WTC11 (cell line): ENCODE measurements at regions not wholly inside any gene's neighbourhood (a gene's known extent, or its start where the extent isn't known, plus 50 kb on each side); places are given as distances from the start of the nearest gene placed in this dataset.

Experiments used
- ATAC-seq: fragments of 200-7000 bp; cut with Tn5 transposase; 2 replicates; pipeline ENCODE4 v1.10.0; 2021; ENCODE audit warnings: mild to moderate bottlenecking, moderate library complexity
- CTCF ChIA-PET: fragments of 300-600 bp; sonication (Branson Sonifier 250); formaldehyde crosslinking; loops from one replicate; lab custom pipeline; 2021; ENCODE audit warnings: antibody characterized with exemption; lab: Charles Lee
- POLR2A ChIA-PET: fragments of 350-600 bp; sonication (Branson Sonifier 250); formaldehyde crosslinking; loops from one replicate; lab custom pipeline; 2021; ENCODE audit warnings: antibody characterized with exemption; lab: Charles Lee
- DNase-seq: peaks from one replicate; pipeline ENCODE4 v3.0.0; 2021; ENCODE audit warnings: low spot score
- H3K27ac Mint-ChIP-seq: 2 replicates; pipeline ENCODE4 v1.8.0; 2021; ENCODE audit warnings: mixed read lengths
- H3K27me3 Mint-ChIP-seq: 2 replicates; pipeline ENCODE4 v1.8.0; 2021; ENCODE audit warnings: low read depth, mild to moderate bottlenecking, moderate library complexity, mixed read lengths
- H3K36me3 Mint-ChIP-seq: 2 replicates; pipeline ENCODE4 v1.8.0; 2021; ENCODE audit warnings: mixed read lengths
- H3K4me1 Mint-ChIP-seq: 2 replicates; pipeline ENCODE4 v1.8.0; 2022; ENCODE audit warnings: mixed read lengths
- H3K4me3 Mint-ChIP-seq: 2 replicates; pipeline ENCODE4 v1.8.0; 2021; ENCODE audit warnings: mild to moderate bottlenecking, moderate library complexity, mixed read lengths
- H3K9me3 Mint-ChIP-seq: 2 replicates; pipeline ENCODE4 v1.8.0; 2021; ENCODE audit warnings: mixed read lengths
- AFF4 ChIP-seq: sonication (generic); formaldehyde crosslinking; IDR thresholded peaks from 2 replicates; pipeline ENCODE4 v1.8.1; 2023; ENCODE audit warnings: mild to moderate bottlenecking, missing genetic modification reagents, borderline replicate concordance
- AR ChIP-seq: fragments of 250-450 bp; sonication (Bioruptor Pico); IDR thresholded peaks from 2 replicates; pipeline ENCODE4 v1.9.0; 2021; ENCODE audit warnings: mild to moderate bottlenecking
- ARID4B ChIP-seq: sonication (generic); formaldehyde crosslinking; IDR thresholded peaks from 2 replicates; pipeline ENCODE4 v1.8.0; 2023; ENCODE audit warnings: missing genetic modification reagents, mild to moderate bottlenecking, borderline replicate concordance
- ATF6 ChIP-seq: sonication (generic); formaldehyde crosslinking; IDR thresholded peaks from 2 replicates; pipeline ENCODE4 v1.8.1; 2023; ENCODE audit warnings: mild to moderate bottlenecking, missing genetic modification reagents
- ESRRA ChIP-seq: sonication (generic); formaldehyde crosslinking; IDR thresholded peaks from 2 replicates; pipeline ENCODE4 v1.8.1; 2022; ENCODE audit warnings: mild to moderate bottlenecking, missing genetic modification reagents, borderline replicate concordance
- ETV6 ChIP-seq: sonication (generic); formaldehyde crosslinking; IDR thresholded peaks from 2 replicates; pipeline ENCODE4 v1.8.1; 2022; ENCODE audit warnings: mild to moderate bottlenecking, missing genetic modification reagents
- FOXJ3 ChIP-seq: sonication (generic); formaldehyde crosslinking; IDR thresholded peaks from 2 replicates; pipeline ENCODE4 v1.9.0; 2021; ENCODE audit warnings: missing genetic modification reagents, mild to moderate bottlenecking, borderline replicate concordance
- GTF2I ChIP-seq: fragments of 250-450 bp; sonication (Bioruptor Pico); conservative IDR thresholded peaks from 2 replicates; pipeline ENCODE4 v1.4.0; 2021; ENCODE audit warnings: mild to moderate bottlenecking
- JUN ChIP-seq: sonication (generic); formaldehyde crosslinking; IDR thresholded peaks from 2 replicates; pipeline ENCODE4 v1.8.0; 2023; ENCODE audit warnings: mild to moderate bottlenecking, missing genetic modification reagents
- MYBL2 ChIP-seq: sonication (generic); formaldehyde crosslinking; IDR thresholded peaks from 2 replicates; pipeline ENCODE4 v1.8.1; 2023; ENCODE audit warnings: mild to moderate bottlenecking, moderate library complexity, missing genetic modification reagents
- NFATC4 ChIP-seq: fragments of 250-450 bp; sonication (Bioruptor Pico); IDR thresholded peaks from 2 replicates; pipeline ENCODE4 v1.9.0; 2021; ENCODE audit warnings: mild to moderate bottlenecking
- NFYB ChIP-seq: sonication (generic); formaldehyde crosslinking; conservative IDR thresholded peaks from 2 replicates; pipeline ENCODE4 v1.8.0; 2022; ENCODE audit warnings: low read depth, missing genetic modification reagents
- PREB ChIP-seq: sonication (generic); formaldehyde crosslinking; IDR thresholded peaks from 2 replicates; pipeline ENCODE4 v1.8.1; 2022; ENCODE audit warnings: mild to moderate bottlenecking, missing genetic modification reagents, moderate library complexity, borderline replicate concordance
- SOX15 ChIP-seq: fragments of 250-450 bp; sonication (Bioruptor Pico); IDR thresholded peaks from 2 replicates; pipeline ENCODE4 v1.9.0; 2021; ENCODE audit warnings: mild to moderate bottlenecking
- SP1 ChIP-seq: sonication (generic); formaldehyde crosslinking; conservative IDR thresholded peaks from 2 replicates; pipeline ENCODE4 v1.8.1; 2022; ENCODE audit warnings: missing genetic modification reagents
- TCF7 ChIP-seq: sonication (generic); formaldehyde crosslinking; IDR thresholded peaks from 2 replicates; pipeline ENCODE4 v1.8.0; 2022; ENCODE audit warnings: mild to moderate bottlenecking, low read depth, missing genetic modification reagents, moderate library complexity
- TP53 ChIP-seq: sonication (generic); formaldehyde crosslinking; IDR thresholded peaks from 2 replicates; pipeline ENCODE4 v1.8.1; 2023; ENCODE audit warnings: mild to moderate bottlenecking, missing genetic modification reagents
- USF2 ChIP-seq: sonication (generic); formaldehyde crosslinking; IDR thresholded peaks from 2 replicates; pipeline ENCODE4 v1.8.1; 2023; ENCODE audit warnings: mild to moderate bottlenecking, missing genetic modification reagents, moderate library complexity
- ZBTB21 ChIP-seq: sonication (generic); formaldehyde crosslinking; IDR thresholded peaks from 2 replicates; pipeline ENCODE4 v1.8.1; 2023; ENCODE audit warnings: mild to moderate bottlenecking, missing genetic modification reagents, borderline replicate concordance
- ZNF416 ChIP-seq: fragments of 250-450 bp; sonication (Bioruptor Pico); IDR thresholded peaks from 2 replicates; pipeline ENCODE4 v1.9.0; 2021; ENCODE audit warnings: mild to moderate bottlenecking, inconsistent platforms
- ZNF423 ChIP-seq: fragments of 250-450 bp; sonication (Bioruptor Pico); IDR thresholded peaks from 2 replicates; pipeline ENCODE4 v2.1.2; 2022; ENCODE audit warnings: mild to moderate bottlenecking, moderate library complexity
- ZNF671 ChIP-seq: fragments of 250-450 bp; sonication (Bioruptor Pico); IDR thresholded peaks from 2 replicates; pipeline ENCODE4 v1.8.0; 2021; ENCODE audit warnings: mild to moderate bottlenecking

GRCh38 chr10:65620404-65621048 lies 1305.3 kb upstream of the LRRTM3 start:
- no peak for DNase-seq
- Mint-ChIP-seq H3K9me3 (peaks cover 8% of the 10 kb centered on the region), H3K27me3 (no peaks in the 10 kb centered on the region), H3K4me1 (peaks cover 7% of the 10 kb centered on the region; the same call in 1 of the 2 replicates), H3K27ac (no peak overlapping the region), H3K36me3 (peaks cover 18% of the 10 kb centered on the region), H3K4me3 (no peak overlapping the region)
- ChIA-PET POLR2A (no interaction called here), CTCF (no interaction called here)
- TF ChIP-seq AR (CRISPR knock-in tag) (no peak), MYBL2 (no peak), ARID4B (no peak), ZNF416 (CRISPR knock-in tag) (no peak), SOX15 (CRISPR knock-in tag) (no peak), ETV6 (no peak), GTF2I (CRISPR knock-in tag) (no peak), FOXJ3 (CRISPR knock-in tag) (no peak), ZNF423 (no peak), TP53 (CRISPR knock-in tag) (no peak), TCF7 (CRISPR knock-in tag) (no peak), ESRRA (no peak), SP1 (CRISPR knock-in tag) (no peak), ZBTB21 (CRISPR knock-in tag) (no peak), ZNF671 (CRISPR knock-in tag) (no peak), JUN (CRISPR knock-in tag) (no peak), AFF4 (no peak)
- no peak for ATAC-seq

GRCh38 chr10:65622608-65623007 lies 1303.2 kb upstream of the LRRTM3 start:
- peaks cover 4% of the 10 kb centered on the region; the same call in 1 of the 2 replicates for H3K36me3 Mint-ChIP-seq
- CTCF ChIA-PET = no interaction called here
- no peaks in the 10 kb centered on the region for H3K27me3 Mint-ChIP-seq
- no peak overlapping the region for H3K4me3 Mint-ChIP-seq
- ATAC-seq = no peak
- peaks cover 18% of the 10 kb centered on the region for H3K4me1 Mint-ChIP-seq
- POLR2A ChIA-PET = no interaction called here
- no peaks in the 10 kb centered on the region for H3K9me3 Mint-ChIP-seq
- H3K27ac Mint-ChIP-seq = no peak overlapping the region
- no peak for DNase-seq
- TF ChIP-seq ATF6 (CRISPR knock-in tag) (no peak), NFYB (CRISPR knock-in tag) (no peak), USF2 (CRISPR knock-in tag) (no peak), SP1 (CRISPR knock-in tag) (no peak), TCF7 (CRISPR knock-in tag) (no peak), PREB (CRISPR knock-in tag) (no peak), NFATC4 (CRISPR knock-in tag) (no peak)
